Caco-2 (cell line): ENCODE measurements at regions not wholly inside any gene's neighbourhood (a gene's known extent, or its start where the extent isn't known, plus 50 kb on each side); places are given as distances from the start of the nearest gene placed in this dataset.

ENCODE experiments used
- BruUV-seq: library from RNA; stranded (reverse); fragments of 400-500 nt; replicated peaks from 2 replicates; lab custom pipeline; 2021; lab: Mats Ljungman, UMichigan
- CTCF ChIA-PET: fragments of 300-600 bp; sonication (Branson Sonifier 250); formaldehyde crosslinking; loops from one replicate; lab custom pipeline; 2022; ENCODE audit warnings: antibody characterized with exemption; lab: Charles Lee
- POLR2A ChIA-PET: fragments of 300-600 bp; sonication (Branson Sonifier 250); formaldehyde crosslinking; loops from one replicate; lab custom pipeline; 2022; ENCODE audit warnings: antibody characterized with exemption; lab: Charles Lee
- DNase-seq, 2 experiments: peaks; one replicate each; pipeline versions ENCODE4 v3.0.0 to v3.0.0-alpha.2; 2020 to 2022
- H3K27me3 ChIP-seq: replicated peaks from 2 replicates; pipeline ENCODE4 v1.6.0; 2011; ENCODE audit warnings: low read length; ENCODE audit not compliant: control insufficient read depth, insufficient read depth
- H3K36me3 ChIP-seq: 2 replicates; pipeline ENCODE4 v1.5.1; 2011; ENCODE audit warnings: low read length; ENCODE audit not compliant: control insufficient read depth, insufficient read depth
- H3K4me1 ChIP-seq: fragments of 250-450 bp; sonication (Bioruptor Pico); 2 replicates; pipeline ENCODE4 v1.5.1; 2020; ENCODE audit warnings: mild to moderate bottlenecking
- H3K4me3 ChIP-seq: 2 replicates; pipeline ENCODE4 v1.5.1; 2011; ENCODE audit warnings: low read depth, mild to moderate bottlenecking, control low read depth, low read length
- H3K9me3 ChIP-seq: fragments of 250-450 bp; sonication (Bioruptor Pico); 2 replicates; pipeline ENCODE4 v1.5.1; 2020; ENCODE audit warnings: mild to moderate bottlenecking, moderate library complexity
- H3K27ac Mint-ChIP-seq: one replicate; pipeline ENCODE4 v1.8.0; 2022; ENCODE audit warnings: mixed read lengths; ENCODE audit not compliant: unreplicated experiment
- H3K27me3 Mint-ChIP-seq: one replicate; pipeline ENCODE4 v1.8.0; 2022; ENCODE audit warnings: mixed read lengths; ENCODE audit not compliant: insufficient read depth, unreplicated experiment
- H3K36me3 Mint-ChIP-seq: one replicate; pipeline ENCODE4 v1.8.0; 2022; ENCODE audit warnings: mild to moderate bottlenecking, mixed read lengths; ENCODE audit not compliant: insufficient read depth, unreplicated experiment
- H3K4me1 Mint-ChIP-seq: one replicate; pipeline ENCODE4 v1.8.0; 2022; ENCODE audit warnings: low read depth, mixed read lengths; ENCODE audit not compliant: unreplicated experiment
- H3K4me3 Mint-ChIP-seq: one replicate; pipeline ENCODE4 v1.8.0; 2022; ENCODE audit warnings: mild to moderate bottlenecking, moderate library complexity, mixed read lengths; ENCODE audit not compliant: unreplicated experiment
- H3K9me3 Mint-ChIP-seq: one replicate; pipeline ENCODE4 v1.8.0; 2022; ENCODE audit warnings: mixed read lengths; ENCODE audit not compliant: unreplicated experiment
- intact Hi-C: fragments of 100-400 bp; cut with micrococcal nuclease; formaldehyde crosslinking; loops from one replicate; pipeline ENCODE4 v1.10.0; 2022; ENCODE audit not compliant: unreplicated experiment
- TF ChIP-seq, protein P1 (sequence below), 2 experiments: fragments of 200-600 bp in 1 of 2; IDR thresholded peaks; 1 replicate in 1 of 2; 2 replicates in 1 of 2; pipeline versions ENCODE4 v1.5.1 to v1.8.0; 2011 to 2022; ENCODE audit warnings: antibody characterized with exemption in 1 of 2, control low read depth in 1 of 2, inconsistent platforms in 1 of 2, low read depth in 1 of 2, low read length in 1 of 2, mild to moderate bottlenecking in 1 of 2, moderate library complexity in 1 of 2; ENCODE audit not compliant: insufficient read depth in 1 of 2, severe bottlenecking in 1 of 2, unreplicated experiment in 1 of 2

GRCh38 chr5:1946122-1946677 lies 63.5 kb upstream of the IRX4 start:
- H3K4me3 ChIP-seq = no peak overlapping the region
- Mint-ChIP-seq H3K4me3 (no peak overlapping the region), H3K36me3 (no peaks in the 10 kb centered on the region), H3K27me3 (peaks cover 18% of the 10 kb centered on the region), H3K27ac (no peak overlapping the region), H3K4me1 (no peaks in the 10 kb centered on the region), H3K9me3 (no peaks in the 10 kb centered on the region)
- no TSS peak for BruUV-seq
- no peaks in the 10 kb centered on the region for H3K36me3 ChIP-seq
- CTCF ChIA-PET = no interaction called here
- POLR2A ChIA-PET = no interaction called here
- H3K27me3 ChIP-seq = no peaks in the 10 kb centered on the region
- intact Hi-C loops = no loop called here
- H3K9me3 ChIP-seq = no peaks in the 10 kb centered on the region
- TF ChIP-seq, protein P1, sequence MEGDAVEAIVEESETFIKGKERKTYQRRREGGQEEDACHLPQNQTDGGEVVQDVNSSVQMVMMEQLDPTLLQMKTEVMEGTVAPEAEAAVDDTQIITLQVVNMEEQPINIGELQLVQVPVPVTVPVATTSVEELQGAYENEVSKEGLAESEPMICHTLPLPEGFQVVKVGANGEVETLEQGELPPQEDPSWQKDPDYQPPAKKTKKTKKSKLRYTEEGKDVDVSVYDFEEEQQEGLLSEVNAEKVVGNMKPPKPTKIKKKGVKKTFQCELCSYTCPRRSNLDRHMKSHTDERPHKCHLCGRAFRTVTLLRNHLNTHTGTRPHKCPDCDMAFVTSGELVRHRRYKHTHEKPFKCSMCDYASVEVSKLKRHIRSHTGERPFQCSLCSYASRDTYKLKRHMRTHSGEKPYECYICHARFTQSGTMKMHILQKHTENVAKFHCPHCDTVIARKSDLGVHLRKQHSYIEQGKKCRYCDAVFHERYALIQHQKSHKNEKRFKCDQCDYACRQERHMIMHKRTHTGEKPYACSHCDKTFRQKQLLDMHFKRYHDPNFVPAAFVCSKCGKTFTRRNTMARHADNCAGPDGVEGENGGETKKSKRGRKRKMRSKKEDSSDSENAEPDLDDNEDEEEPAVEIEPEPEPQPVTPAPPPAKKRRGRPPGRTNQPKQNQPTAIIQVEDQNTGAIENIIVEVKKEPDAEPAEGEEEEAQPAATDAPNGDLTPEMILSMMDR (IDR thresholded peaks at IDR 0.05; ENCODE audit: insufficient read depth in 1 of 2, low read depth in 1 of 2, low read length in 1 of 2, severe bottlenecking in 1 of 2, unreplicated experiment in 1 of 2) = no peak
- no peak for DNase-seq
- H3K4me1 ChIP-seq = no peaks in the 10 kb centered on the region

GRCh38 chr5:1945606-1946005 lies 62.9 kb upstream of the IRX4 start:
- no peaks in the 10 kb centered on the region for H3K36me3 Mint-ChIP-seq
- H3K4me3 Mint-ChIP-seq = no peak overlapping the region
- no peaks in the 10 kb centered on the region for H3K36me3 ChIP-seq
- intact Hi-C loops = no loop called here
- TF ChIP-seq, protein P1 (IDR thresholded peaks at IDR 0.05; ENCODE audit: insufficient read depth in 1 of 2, low read depth in 1 of 2, low read length in 1 of 2, severe bottlenecking in 1 of 2, unreplicated experiment in 1 of 2) = no peak
- no TSS peak for BruUV-seq
- ChIA-PET CTCF (no interaction called here), POLR2A (no interaction called here)
- no peaks in the 10 kb centered on the region for H3K4me1 ChIP-seq
- H3K4me1 Mint-ChIP-seq = no peaks in the 10 kb centered on the region
- H3K9me3 Mint-ChIP-seq = no peaks in the 10 kb centered on the region
- peaks cover 15% of the 10 kb centered on the region for H3K27me3 Mint-ChIP-seq
- no peak for DNase-seq
- H3K27me3 ChIP-seq = no peaks in the 10 kb centered on the region
- H3K27ac Mint-ChIP-seq = no peak overlapping the region
- no peaks in the 10 kb centered on the region for H3K9me3 ChIP-seq
- H3K4me3 ChIP-seq = no peak overlapping the region

GRCh38 chr5:1944408-1944807 lies 61.7 kb upstream of the IRX4 start:
- peaks cover 10% of the 10 kb centered on the region for H3K27me3 Mint-ChIP-seq
- H3K36me3 ChIP-seq = no peaks in the 10 kb centered on the region
- H3K27me3 ChIP-seq = no peaks in the 10 kb centered on the region
- no peaks in the 10 kb centered on the region for H3K36me3 Mint-ChIP-seq
- H3K4me1 Mint-ChIP-seq = no peaks in the 10 kb centered on the region
- ChIA-PET POLR2A (no interaction called here), CTCF (no interaction called here)
- DNase-seq = no peak
- H3K4me3 Mint-ChIP-seq = no peak overlapping the region
- no TSS peak for BruUV-seq
- no peak overlapping the region for H3K27ac Mint-ChIP-seq
- H3K4me3 ChIP-seq = no peak overlapping the region
- H3K4me1 ChIP-seq = no peaks in the 10 kb centered on the region
- TF ChIP-seq, protein P1 (IDR thresholded peaks at IDR 0.05; ENCODE audit: insufficient read depth in 1 of 2, low read depth in 1 of 2, low read length in 1 of 2, severe bottlenecking in 1 of 2, unreplicated experiment in 1 of 2) = no peak
- no peaks in the 10 kb centered on the region for H3K9me3 ChIP-seq
- no peaks in the 10 kb centered on the region for H3K9me3 Mint-ChIP-seq
- intact Hi-C loops = no loop called here
